ENCODE measurements at regions not wholly inside any gene's neighbourhood (a gene's known extent, or its start where the extent isn't known, plus 50 kb on each side); places are given as distances from the start of the nearest gene placed in this dataset.

DNA sequence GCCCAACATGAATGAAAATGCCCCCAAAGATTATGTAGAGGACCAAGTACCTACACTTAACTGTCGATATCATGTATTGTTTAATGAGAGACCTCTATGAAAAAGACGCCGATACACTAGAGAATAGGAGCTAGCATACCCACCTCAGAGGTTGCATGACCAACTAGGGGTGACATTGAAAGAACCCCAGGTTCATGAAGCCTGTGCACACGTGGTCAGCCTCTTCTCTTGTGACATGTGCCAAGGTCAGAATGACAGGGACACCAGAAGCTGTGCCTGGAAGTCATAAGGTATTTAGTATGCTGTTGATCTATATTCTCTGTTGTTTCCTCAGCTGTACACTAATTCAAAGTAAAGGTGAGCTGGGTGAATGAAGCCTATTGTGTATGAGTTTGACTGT, 1594.1 kb downstream of the EFNA5 start:
- Histone ChIP-seq H4K91ac (ENCODE audit: insufficient read depth, low read depth, low read length) (no peak overlapping the region), H3K9ac (ENCODE audit: low read depth, low read length) (no peak overlapping the region), H4K5ac (ENCODE audit: low read depth, low read length) (no peak overlapping the region), H2BK15ac (ENCODE audit: low read depth, low read length) (no peak overlapping the region), H3K18ac (ENCODE audit: low read depth, low read length) (no peak overlapping the region), H3K23ac (ENCODE audit: low read depth, low read length) (no peak overlapping the region), H3K14ac (replicated peaks; ENCODE audit: low read depth, low read length) (no peak overlapping the region), H3K79me1 (ENCODE audit: low read depth in 1 of 2, low read length in 2 of 2) (no peaks in the 10 kb centered on the region), H2BK5ac (ENCODE audit: low read depth, low read length, poor library complexity, severe bottlenecking) (no peak overlapping the region), H3K56ac (ENCODE audit: extremely low read depth, insufficient read depth, low read length) (no peak overlapping the region), H2AK9ac (replicated peaks; ENCODE audit: low read depth, low read length, poor library complexity) (no peak overlapping the region), H3K4me2 (ENCODE audit: low read depth, low read length) (no peak overlapping the region), H3K4me3 (ENCODE audit: insufficient read depth, low read depth, low read length) (no peak overlapping the region), H3K4me1 (ENCODE audit: control insufficient read depth, insufficient read depth, low read length) (no peaks in the 10 kb centered on the region), H3K9me1 (ENCODE audit: insufficient read depth, low read length) (no peaks in the 10 kb centered on the region), H3K9me3 (ENCODE audit: control insufficient read depth, insufficient read depth, low read length) (no peaks in the 10 kb centered on the region), H3K4ac (ENCODE audit: low read depth, low read length) (no peak overlapping the region), H3K36me3 (ENCODE audit: control insufficient read depth, insufficient read depth, low read length) (no peaks in the 10 kb centered on the region), H3K27ac (ENCODE audit: insufficient read depth, low read length) (no peak overlapping the region), H4K20me1 (ENCODE audit: insufficient read depth, low read length) (no peaks in the 10 kb centered on the region), H2AK5ac (ENCODE audit: low read depth, low read length) (no peak overlapping the region), H2AFZ (replicated peaks; ENCODE audit: low read length, poor library complexity) (no peak overlapping the region), H2BK120ac (ENCODE audit: low read depth, low read length) (no peak overlapping the region), H2BK20ac (ENCODE audit: low read depth, low read length) (no peak overlapping the region), H4K8ac (ENCODE audit: low read depth in 2 of 2, low read length in 2 of 2) (no peak overlapping the region), H3K27me3 (ENCODE audit: control insufficient read depth, insufficient read depth, low read length) (no peaks in the 10 kb centered on the region)
- no CpG with 5 or more reads among the region's 4 CpGs for WGBS, 2 experiments (ENCODE audit: extremely low coverage in 2 of 2, insufficient read length in 1 of 2)
- BruUV-seq (replicated peaks), result no TSS peak
- intact Hi-C loops (cut with micrococcal nuclease) (no loop called here), dilution Hi-C loops (cut with HindIII; ENCODE audit: low sequenced_read_pairs, unreplicated experiment) (no loop called here), in situ Hi-C loops (cut with MboI; ENCODE audit: low sequenced_read_pairs) (no loop called here)
- ATAC-seq (ENCODE audit: low read depth) (no peak), DNase-seq (no peak)
- ChIA-PET CTCF (no interaction called here), POLR2A (ENCODE audit: unreplicated experiment) (no interaction called here)
- TF ChIP-seq POLR2A (IDR thresholded peaks at IDR 0.05; ENCODE audit: low read depth, low read length) (no peak), BHLHE40 (IDR thresholded peaks at IDR 0.05; ENCODE audit: low read depth, low read length) (no peak), FOS (IDR thresholded peaks at IDR 0.05; ENCODE audit: low read depth, low read length) (no peak), MAFK (IDR thresholded peaks at IDR 0.05; ENCODE audit: low read depth, low read length) (no peak), RAD21 (IDR thresholded peaks at IDR 0.05; ENCODE audit: low read length) (no peak), RCOR1 (IDR thresholded peaks at IDR 0.05; ENCODE audit: insufficient replicate concordance, low read length) (no peak), MAZ (IDR thresholded peaks at IDR 0.05; ENCODE audit: borderline replicate concordance, low read depth, low read length) (no peak), NFE2L2 (IDR thresholded peaks at IDR 0.05; ENCODE audit: low read depth, low read length) (no peak)

Measured in IMR-90 (cell line).